HFFc6 (cell line): ENCODE measurements at regions not wholly inside any gene's neighbourhood (a gene's known extent, or its start where the extent isn't known, plus 50 kb on each side); places are given as distances from the start of the nearest gene placed in this dataset.

Experiments
- DNase-seq: peaks from one replicate; pipeline ENCODE4 v3.0.0-alpha.2; 2018
- H3K27ac Mint-ChIP-seq: 2 replicates; pipeline ENCODE4 v1.8.0; 2020; ENCODE audit warnings: mild to moderate bottlenecking, mixed read lengths
- H3K27me3 Mint-ChIP-seq: 2 replicates; pipeline ENCODE4 v1.8.0; 2021; ENCODE audit warnings: mild to moderate bottlenecking, moderate library complexity, mixed read lengths; ENCODE audit not compliant: insufficient read depth
- H3K36me3 Mint-ChIP-seq: 2 replicates; pipeline ENCODE4 v1.8.0; 2021; ENCODE audit warnings: low read depth, mixed read lengths
- H3K4me1 Mint-ChIP-seq: 2 replicates; pipeline ENCODE4 v1.8.0; 2020; ENCODE audit warnings: low read depth, mixed read lengths
- H3K4me3 Mint-ChIP-seq: 2 replicates; pipeline ENCODE4 v1.8.0; 2020; ENCODE audit warnings: mild to moderate bottlenecking, moderate library complexity, mixed read lengths
- H3K9me3 Mint-ChIP-seq: 2 replicates; pipeline ENCODE4 v1.8.0; 2020; ENCODE audit warnings: mild to moderate bottlenecking, mixed read lengths
- TF ChIP-seq, protein P1 (sequence below): fragments of 200-600 bp; sonication (generic); IDR thresholded peaks from 2 replicates; pipeline ENCODE4 v1.5.0; 2021; ENCODE audit warnings: antibody characterized with exemption, mild to moderate bottlenecking

DNA sequence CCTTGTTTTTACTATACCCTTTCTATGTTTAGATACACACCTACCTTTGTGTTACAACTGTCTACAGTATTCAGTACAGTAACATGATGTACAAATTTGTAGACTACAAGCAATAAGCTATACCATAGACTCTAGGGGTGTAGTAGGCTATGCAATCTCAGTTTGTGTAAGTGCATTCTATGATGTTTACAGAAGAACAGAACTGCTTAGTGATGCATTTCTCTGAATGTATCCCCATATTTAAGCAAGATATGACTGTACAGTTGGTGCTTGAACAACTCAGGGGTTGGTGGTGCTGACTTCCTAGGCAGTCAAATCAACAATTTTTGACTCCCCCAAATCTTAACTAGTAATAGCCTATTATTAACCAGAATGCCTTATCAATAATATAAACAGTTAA lies 467.1 kb upstream of the TGFBR2 start:
- DNase-seq, result no peak
- TF ChIP-seq, protein P1, sequence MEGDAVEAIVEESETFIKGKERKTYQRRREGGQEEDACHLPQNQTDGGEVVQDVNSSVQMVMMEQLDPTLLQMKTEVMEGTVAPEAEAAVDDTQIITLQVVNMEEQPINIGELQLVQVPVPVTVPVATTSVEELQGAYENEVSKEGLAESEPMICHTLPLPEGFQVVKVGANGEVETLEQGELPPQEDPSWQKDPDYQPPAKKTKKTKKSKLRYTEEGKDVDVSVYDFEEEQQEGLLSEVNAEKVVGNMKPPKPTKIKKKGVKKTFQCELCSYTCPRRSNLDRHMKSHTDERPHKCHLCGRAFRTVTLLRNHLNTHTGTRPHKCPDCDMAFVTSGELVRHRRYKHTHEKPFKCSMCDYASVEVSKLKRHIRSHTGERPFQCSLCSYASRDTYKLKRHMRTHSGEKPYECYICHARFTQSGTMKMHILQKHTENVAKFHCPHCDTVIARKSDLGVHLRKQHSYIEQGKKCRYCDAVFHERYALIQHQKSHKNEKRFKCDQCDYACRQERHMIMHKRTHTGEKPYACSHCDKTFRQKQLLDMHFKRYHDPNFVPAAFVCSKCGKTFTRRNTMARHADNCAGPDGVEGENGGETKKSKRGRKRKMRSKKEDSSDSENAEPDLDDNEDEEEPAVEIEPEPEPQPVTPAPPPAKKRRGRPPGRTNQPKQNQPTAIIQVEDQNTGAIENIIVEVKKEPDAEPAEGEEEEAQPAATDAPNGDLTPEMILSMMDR, result no peak
- Mint-ChIP-seq H3K9me3 (no peaks in the 10 kb centered on the region), H3K27ac (no peak overlapping the region), H3K36me3 (no peaks in the 10 kb centered on the region), H3K4me3 (no peak overlapping the region), H3K4me1 (peaks cover 31% of the 10 kb centered on the region), H3K27me3 (no peaks in the 10 kb centered on the region)

DNA sequence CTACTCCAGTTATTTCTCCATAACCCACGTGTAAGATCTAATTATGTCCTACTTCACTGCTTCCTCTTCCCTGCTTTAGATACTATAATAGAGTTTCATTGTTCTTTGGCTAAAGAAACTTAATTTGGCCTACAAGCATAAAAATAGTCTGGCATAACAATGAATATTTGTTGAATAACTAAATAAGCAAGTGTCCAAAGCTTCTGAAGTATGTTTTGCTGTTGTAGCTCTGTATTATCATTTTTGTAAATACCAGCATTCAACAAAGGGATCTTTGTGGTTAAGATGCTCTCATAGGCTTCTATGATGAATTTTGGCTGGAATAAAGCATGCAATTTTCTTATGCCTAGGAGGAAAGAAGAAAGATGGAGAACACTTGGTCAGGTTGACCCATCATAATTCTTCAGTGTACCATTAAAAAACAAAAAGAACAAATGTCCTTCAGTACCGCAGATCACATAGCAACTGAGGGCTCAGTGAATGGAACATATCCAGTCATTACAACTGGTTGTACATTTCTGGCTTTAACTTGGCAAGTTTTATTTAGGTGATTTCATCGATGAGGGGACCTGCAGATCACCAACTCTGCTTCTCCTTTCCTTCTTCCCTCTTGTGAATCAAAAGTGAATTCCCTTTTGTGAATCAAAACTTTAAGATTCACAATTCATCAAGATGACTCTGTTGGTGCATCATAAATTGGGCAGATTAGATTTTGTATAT lies 465.9 kb upstream of the TGFBR2 start:
- Mint-ChIP-seq H3K36me3 (no peaks in the 10 kb centered on the region), H3K4me1 (peaks cover 31% of the 10 kb centered on the region), H3K4me3 (no peak overlapping the region), H3K27me3 (no peaks in the 10 kb centered on the region), H3K27ac (no peak overlapping the region), H3K9me3 (no peaks in the 10 kb centered on the region)
- TF ChIP-seq, protein P1, result no peak
- DNase-seq, result no peak

DNA sequence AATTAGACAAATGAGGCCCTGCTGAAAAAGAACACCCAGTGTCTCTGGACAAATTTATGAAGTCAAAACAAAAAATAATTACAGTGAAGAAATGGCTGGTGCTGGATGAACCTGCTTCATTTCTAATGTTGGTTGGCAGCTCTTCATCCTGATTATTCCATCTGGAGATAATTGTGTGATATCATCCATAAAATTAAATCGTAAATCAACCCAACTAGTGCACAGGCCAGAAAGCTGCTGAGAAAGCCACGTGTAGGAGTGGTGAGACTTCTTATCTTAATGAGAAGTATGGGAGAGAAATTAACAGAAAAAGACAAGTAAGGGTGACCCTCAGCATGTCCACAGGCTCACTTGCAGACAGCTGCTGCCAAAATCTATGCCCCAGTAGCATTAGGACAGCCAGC lies 465.2 kb upstream of the TGFBR2 start:
- Mint-ChIP-seq H3K4me3 (no peak overlapping the region), H3K36me3 (no peaks in the 10 kb centered on the region), H3K27me3 (no peaks in the 10 kb centered on the region), H3K4me1 (peaks cover 31% of the 10 kb centered on the region), H3K9me3 (no peaks in the 10 kb centered on the region), H3K27ac (no peak overlapping the region)
- no peak for DNase-seq
- TF ChIP-seq, protein P1, result no peak

DNA sequence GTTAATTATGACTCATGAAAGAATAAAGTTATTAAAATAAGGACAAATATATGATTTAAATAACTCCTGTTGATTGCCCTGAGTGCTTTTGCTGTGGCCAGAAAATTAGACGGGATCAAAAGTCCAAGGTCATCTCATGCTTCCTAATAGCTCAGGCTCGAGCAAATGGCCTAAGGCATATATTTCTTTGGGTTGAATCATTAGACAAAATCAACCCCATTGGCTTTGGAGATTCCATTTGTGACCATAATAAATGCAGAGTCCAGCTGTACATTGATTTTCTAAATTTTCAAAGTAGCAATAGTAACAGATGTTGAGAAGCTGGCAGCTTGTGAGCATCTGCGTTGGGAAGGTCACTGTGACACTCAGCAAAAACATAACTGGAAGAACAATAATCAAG lies 464.5 kb upstream of the TGFBR2 start:
- TF ChIP-seq, protein P1, result no peak
- H3K27ac Mint-ChIP-seq, result no peak overlapping the region
- peaks cover 31% of the 10 kb centered on the region for H3K4me1 Mint-ChIP-seq
- no peaks in the 10 kb centered on the region for H3K9me3 Mint-ChIP-seq
- H3K4me3 Mint-ChIP-seq, result no peak overlapping the region
- no peaks in the 10 kb centered on the region for H3K36me3 Mint-ChIP-seq
- no peaks in the 10 kb centered on the region for H3K27me3 Mint-ChIP-seq
- no peak for DNase-seq

DNA sequence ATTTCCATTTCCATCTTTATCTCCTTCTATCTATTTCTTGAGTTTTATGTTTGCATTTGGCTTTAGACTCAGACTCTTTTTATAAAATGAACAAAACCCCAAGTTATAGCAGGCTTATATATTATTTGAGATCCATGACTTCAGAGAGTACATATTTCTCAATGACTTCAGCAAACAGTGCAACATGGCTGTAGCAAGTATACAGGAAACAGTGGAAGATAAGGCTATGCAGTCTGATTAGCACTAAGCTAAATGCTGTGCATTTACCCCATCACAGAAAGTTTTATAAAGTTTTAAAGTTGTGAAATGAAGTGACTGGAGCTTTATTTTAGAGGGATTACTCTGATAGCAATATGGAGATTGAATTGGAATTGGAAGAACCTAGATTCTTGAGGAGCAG lies 463.5 kb upstream of the TGFBR2 start:
- no peaks in the 10 kb centered on the region for H3K9me3 Mint-ChIP-seq
- DNase-seq, result no peak

More for the DNA sequence above, 463.5 kb upstream of the TGFBR2 start:
- no peak overlapping the region for H3K27ac Mint-ChIP-seq
- TF ChIP-seq, protein P1, result no peak
- no peak overlapping the region for H3K4me3 Mint-ChIP-seq
- H3K4me1 Mint-ChIP-seq, result peaks cover 31% of the 10 kb centered on the region
- H3K27me3 Mint-ChIP-seq, result no peaks in the 10 kb centered on the region
- no peaks in the 10 kb centered on the region for H3K36me3 Mint-ChIP-seq
